Adipocyte (in vitro differentiated cells): ENCODE measurements at regions not wholly inside any gene's neighbourhood (a gene's known extent, or its start where the extent isn't known, plus 50 kb on each side); places are given as distances from the start of the nearest gene placed in this dataset.

Experiments
- DNase-seq: peaks from one replicate; pipeline ENCODE4 v3.0.0-alpha.2; 2015; ENCODE audit warnings: low read depth
- H3K27me3 ChIP-seq: replicated peaks from 2 replicates; pipeline ENCODE4 v1.7.0; 2013; ENCODE audit warnings: mild to moderate bottlenecking, low read length, moderate library complexity; ENCODE audit not compliant: control insufficient read depth, insufficient read depth
- H3K36me3 ChIP-seq: 2 replicates; pipeline ENCODE4 v1.7.0; 2013; ENCODE audit warnings: low read length, mild to moderate bottlenecking, moderate library complexity; ENCODE audit not compliant: control insufficient read depth, insufficient read depth, severe bottlenecking
- H3K4me1 ChIP-seq: 2 replicates; pipeline ENCODE4 v1.7.0; 2013; ENCODE audit warnings: mild to moderate bottlenecking, low read length, moderate library complexity; ENCODE audit not compliant: control insufficient read depth, insufficient read depth
- H3K4me3 ChIP-seq: 2 replicates; pipeline ENCODE4 v1.7.0; 2013; ENCODE audit warnings: mild to moderate bottlenecking, low read length, moderate library complexity
- H3K9ac ChIP-seq: 2 replicates; pipeline ENCODE4 v1.7.0; 2013; ENCODE audit warnings: mild to moderate bottlenecking, low read length, moderate library complexity
- H3K9me3 ChIP-seq: 2 replicates; pipeline ENCODE4 v1.7.0; 2013; ENCODE audit warnings: mild to moderate bottlenecking, low read length, moderate library complexity; ENCODE audit not compliant: control insufficient read depth

- H3K27me3 ChIP-seq, result peaks cover 59% of the 10 kb centered on the region
Observed at GRCh38 chr7:131959106-131959812, 402.8 kb upstream of the PODXL start.

DNA sequence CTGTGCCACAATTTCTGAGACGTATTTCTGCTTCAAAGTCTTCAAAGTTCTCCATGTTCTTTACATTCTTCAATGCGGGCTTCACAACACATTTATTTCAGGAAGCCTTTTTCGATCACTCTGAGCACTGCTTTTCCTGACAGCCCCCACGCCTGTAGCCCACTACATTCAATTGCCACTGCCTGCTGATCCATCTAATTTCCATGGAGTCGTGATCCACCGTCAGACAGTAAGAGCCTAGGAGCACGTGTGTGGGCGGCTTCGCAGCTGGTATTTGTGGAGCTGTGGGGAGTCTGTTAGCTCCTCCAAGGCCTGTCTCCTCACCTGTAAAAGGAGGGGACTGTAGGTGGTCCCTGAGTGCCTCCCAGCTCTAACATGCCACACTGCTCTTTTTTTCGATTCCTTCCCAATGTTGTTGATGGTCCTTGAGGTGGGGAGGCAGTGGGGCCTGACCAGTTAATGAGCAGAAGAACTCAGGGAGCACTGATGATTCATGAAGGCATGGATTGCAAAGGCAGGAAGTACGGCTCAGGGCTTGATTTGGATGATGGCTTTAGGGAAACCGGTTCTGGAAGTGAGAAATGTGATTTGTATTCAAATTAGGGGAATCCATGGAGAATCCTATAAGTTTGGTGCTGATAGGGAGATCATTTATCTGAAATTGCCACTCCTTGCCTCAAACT lies 401.1 kb upstream of the PODXL start:
- H3K27me3 ChIP-seq, result peaks cover 58% of the 10 kb centered on the region
- H3K9me3 ChIP-seq, result peaks cover 9% of the 10 kb centered on the region
- DNase-seq, result no peak
- H3K4me1 ChIP-seq, result no peaks in the 10 kb centered on the region
- H3K9ac ChIP-seq, result no peak overlapping the region
- H3K36me3 ChIP-seq, result no peaks in the 10 kb centered on the region
- H3K4me3 ChIP-seq, result no peak overlapping the region

More at GRCh38 chr7:131959106-131959812, 402.8 kb upstream of the PODXL start:
- H3K4me3 ChIP-seq, result no peak overlapping the region
- peaks cover 12% of the 10 kb centered on the region for H3K9me3 ChIP-seq
- H3K9ac ChIP-seq, result no peak overlapping the region
- no peak for DNase-seq
- H3K4me1 ChIP-seq, result no peaks in the 10 kb centered on the region
- H3K36me3 ChIP-seq, result no peaks in the 10 kb centered on the region

GRCh38 chr7:131956864-131957263 lies 400.4 kb upstream of the PODXL start:
- DNase-seq, result no peak
- peaks cover 9% of the 10 kb centered on the region for H3K9me3 ChIP-seq
- no peak overlapping the region for H3K4me3 ChIP-seq
- H3K4me1 ChIP-seq, result no peaks in the 10 kb centered on the region
- H3K9ac ChIP-seq, result no peak overlapping the region
- peaks cover 54% of the 10 kb centered on the region for H3K27me3 ChIP-seq
- no peaks in the 10 kb centered on the region for H3K36me3 ChIP-seq

GRCh38 chr7:131955679-131956078 lies 399.3 kb upstream of the PODXL start:
- Histone ChIP-seq H3K9me3 (peaks cover 13% of the 10 kb centered on the region), H3K4me3 (no peak overlapping the region), H3K36me3 (no peaks in the 10 kb centered on the region), H3K4me1 (peaks cover 2% of the 10 kb centered on the region), H3K9ac (no peak overlapping the region), H3K27me3 (peaks cover 42% of the 10 kb centered on the region)
- no peak for DNase-seq

- no peak overlapping the region for H3K4me3 ChIP-seq
- H3K27me3 ChIP-seq, result peaks cover 36% of the 10 kb centered on the region
- H3K4me1 ChIP-seq, result peaks cover 22% of the 10 kb centered on the region
- no peak overlapping the region for H3K9ac ChIP-seq
- H3K9me3 ChIP-seq, result peaks cover 13% of the 10 kb centered on the region
- DNase-seq, result no peak
- H3K36me3 ChIP-seq, result no peaks in the 10 kb centered on the region
Observed at GRCh38 chr7:131953184-131953583, 396.8 kb upstream of the PODXL start.

DNA sequence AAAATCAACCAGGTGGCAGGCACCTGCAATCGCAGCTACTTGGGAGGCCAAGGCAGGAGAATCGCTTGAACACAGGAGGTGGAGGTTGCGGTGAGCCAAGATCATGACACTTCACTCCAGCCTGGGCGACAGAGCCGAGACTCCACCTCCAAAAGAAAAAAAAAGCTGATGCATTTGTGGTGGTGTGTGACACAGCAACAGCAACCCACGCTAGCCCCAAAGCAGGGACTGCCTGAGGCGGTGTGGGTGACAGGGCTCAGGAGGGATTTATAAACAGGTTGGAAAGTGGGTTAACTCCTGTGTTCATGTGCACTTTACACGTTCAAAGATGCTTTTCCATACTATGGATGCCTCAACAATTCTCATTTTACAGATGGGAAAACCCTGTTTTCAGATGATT lies 395.9 kb upstream of the PODXL start:
- no peak for DNase-seq
- H3K4me1 ChIP-seq, result peaks cover 26% of the 10 kb centered on the region
- no peaks in the 10 kb centered on the region for H3K36me3 ChIP-seq
- peaks cover 13% of the 10 kb centered on the region for H3K9me3 ChIP-seq
- H3K4me3 ChIP-seq, result no peak overlapping the region
- peaks cover 29% of the 10 kb centered on the region for H3K27me3 ChIP-seq
- H3K9ac ChIP-seq, result no peak overlapping the region

- no peak for DNase-seq
- H3K4me3 ChIP-seq, result no peak overlapping the region
Observed at GRCh38 chr7:131950758-131951157, 394.3 kb upstream of the PODXL start.

DNA sequence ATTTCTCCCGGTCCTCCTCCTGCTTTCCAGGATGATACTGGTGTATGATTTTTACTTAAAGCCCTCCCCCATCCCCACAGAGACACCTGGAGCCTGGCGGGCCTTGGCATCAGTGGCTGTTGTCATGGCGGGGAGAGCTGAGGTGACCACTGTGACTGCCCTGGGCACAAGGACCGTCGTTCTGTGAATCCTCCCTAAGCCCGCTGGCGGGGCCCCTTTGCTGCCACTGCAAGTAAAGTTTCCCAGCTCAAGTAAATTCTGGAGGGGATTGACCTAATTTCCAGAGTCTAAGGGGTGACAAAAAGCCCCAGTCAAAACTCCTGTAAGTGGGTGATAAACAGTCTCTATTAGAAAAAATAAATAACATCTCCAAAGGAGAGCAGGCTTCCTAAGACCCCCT lies 393.2 kb upstream of the PODXL start:
- Histone ChIP-seq H3K9ac (no peak overlapping the region), H3K36me3 (no peaks in the 10 kb centered on the region), H3K9me3 (peaks cover 4% of the 10 kb centered on the region), H3K4me3 (no peak overlapping the region), H3K4me1 (peaks cover 26% of the 10 kb centered on the region), H3K27me3 (peaks cover 25% of the 10 kb centered on the region)
- DNase-seq, result no peak

More at GRCh38 chr7:131950758-131951157, 394.3 kb upstream of the PODXL start:
- peaks cover 28% of the 10 kb centered on the region for H3K27me3 ChIP-seq
- peaks cover 26% of the 10 kb centered on the region for H3K4me1 ChIP-seq
- H3K36me3 ChIP-seq, result no peaks in the 10 kb centered on the region
- peaks cover 4% of the 10 kb centered on the region for H3K9me3 ChIP-seq
- no peak overlapping the region for H3K9ac ChIP-seq

GRCh38 chr7:131948434-131949053 lies 392.1 kb upstream of the PODXL start:
- peak; percentile 5 for DNase-seq
- H3K27me3 ChIP-seq, result peaks cover 33% of the 10 kb centered on the region
- no peak overlapping the region for H3K4me3 ChIP-seq
- no peak overlapping the region for H3K9ac ChIP-seq
- H3K9me3 ChIP-seq, result peaks cover 4% of the 10 kb centered on the region
- H3K36me3 ChIP-seq, result no peaks in the 10 kb centered on the region
- peaks cover 26% of the 10 kb centered on the region for H3K4me1 ChIP-seq

DNA sequence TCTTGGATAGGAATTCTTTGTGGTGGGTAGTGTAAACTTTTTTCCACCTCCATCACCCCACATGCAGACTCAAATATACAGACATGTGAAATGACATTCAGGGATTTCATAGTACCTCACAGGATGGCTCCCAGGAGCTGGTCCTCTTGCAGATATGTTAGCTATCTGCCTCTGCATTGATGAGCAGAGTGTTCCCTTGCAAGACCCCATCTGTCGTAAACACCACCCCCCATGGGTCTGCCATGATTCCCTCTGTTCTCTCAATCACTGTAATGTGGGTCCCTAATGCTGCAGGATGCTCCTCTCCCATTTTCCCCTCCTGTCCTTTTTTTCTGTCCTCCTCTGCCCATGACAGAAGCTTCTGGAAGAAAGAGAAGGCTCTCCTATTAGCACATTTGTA lies 391.2 kb upstream of the PODXL start:
- Histone ChIP-seq H3K27me3 (peaks cover 29% of the 10 kb centered on the region), H3K9me3 (peaks cover 4% of the 10 kb centered on the region), H3K9ac (no peak overlapping the region), H3K4me3 (no peak overlapping the region), H3K4me1 (peaks cover 26% of the 10 kb centered on the region), H3K36me3 (no peaks in the 10 kb centered on the region)
- DNase-seq, result no peak

- peaks cover 26% of the 10 kb centered on the region for H3K4me1 ChIP-seq
- H3K4me3 ChIP-seq, result no peak overlapping the region
- no peaks in the 10 kb centered on the region for H3K36me3 ChIP-seq
- no peak for DNase-seq
- no peak overlapping the region for H3K9ac ChIP-seq
- peaks cover 40% of the 10 kb centered on the region for H3K27me3 ChIP-seq
- H3K9me3 ChIP-seq, result no peaks in the 10 kb centered on the region
Observed at GRCh38 chr7:131945957-131946544, 389.6 kb upstream of the PODXL start.
